Right atrium auricular region (tissue), 2 donors: ENCODE measurements at regions not wholly inside any gene's neighbourhood (a gene's known extent, or its start where the extent isn't known, plus 50 kb on each side); places are given as distances from the start of the nearest gene placed in this dataset.

ENCODE experiments used
- DNase-seq: peaks from one replicate; pipeline ENCODE4 v3.0.0-alpha.2; 2019; ENCODE audit warnings: low spot score
- H3K27ac ChIP-seq, 2 donors: fragments of 200-600 bp; sonication (generic); 1 replicate in 1 of 2; 2 replicates in 1 of 2; pipeline ENCODE4 v1.5.1; 2016 to 2019
- H3K27me3 ChIP-seq, 2 donors: fragments of 200-600 bp; sonication (generic); one replicate each; pipeline versions ENCODE4 v1.5.1 to v1.6.0; 2017 to 2019
- H3K36me3 ChIP-seq: fragments of 200-600 bp; sonication (generic); one replicate; pipeline ENCODE4 v1.5.1; 2016
- H3K4me1 ChIP-seq, 2 donors: fragments of 200-600 bp; sonication (generic); one replicate each; pipeline versions ENCODE4 v1.5.1 to v1.6.0; 2017 to 2019
- H3K4me3 ChIP-seq, 2 donors: fragments of 200-600 bp; sonication (generic); 1 replicate in 1 of 2; 2 replicates in 1 of 2; pipeline ENCODE4 v1.5.1; 2017 to 2019; ENCODE audit warnings: mild to moderate bottlenecking in 1 of 2, moderate library complexity in 1 of 2
- H3K9me3 ChIP-seq, 2 donors: fragments of 200-600 bp; sonication (generic); one replicate each; pipeline ENCODE4 v1.5.1; 2019
- TF ChIP-seq, protein P1 (sequence below), 2 donors: fragments of 200-600 bp; sonication (generic); IDR thresholded peaks; one replicate each; pipeline ENCODE4 v1.5.1; 2019; ENCODE audit warnings: antibody characterized with exemption in 2 of 2

DNA sequence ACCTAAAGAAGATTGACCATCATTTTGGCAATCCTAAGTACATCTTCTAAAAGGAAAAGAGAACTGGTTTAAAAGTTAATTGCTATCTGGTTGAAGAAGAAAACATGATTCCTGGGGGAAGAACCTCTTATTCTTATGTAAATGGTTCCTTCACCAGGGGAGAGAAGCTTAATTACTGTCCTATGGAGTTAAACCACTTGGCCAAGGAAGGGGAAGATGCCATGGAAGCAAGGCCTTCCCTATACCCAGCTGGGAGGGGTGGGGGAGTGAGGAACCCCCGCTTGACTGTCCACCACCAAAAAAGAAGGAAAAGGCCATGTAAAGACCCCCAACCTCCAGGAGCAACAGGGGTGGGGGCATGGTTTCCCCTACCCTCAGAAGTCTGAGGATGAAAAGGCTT, 962.1 kb downstream of the GRIK2 start:
- no peak for DNase-seq
- Histone ChIP-seq H3K4me3 (no peak overlapping the region), H3K9me3 (no peaks in the 10 kb centered on the region), H3K27me3 (no peaks in the 10 kb centered on the region), H3K36me3 (no peaks in the 10 kb centered on the region), H3K4me1 (no peaks in the 10 kb centered on the region), H3K27ac (no peak overlapping the region)
- TF ChIP-seq, protein P1, sequence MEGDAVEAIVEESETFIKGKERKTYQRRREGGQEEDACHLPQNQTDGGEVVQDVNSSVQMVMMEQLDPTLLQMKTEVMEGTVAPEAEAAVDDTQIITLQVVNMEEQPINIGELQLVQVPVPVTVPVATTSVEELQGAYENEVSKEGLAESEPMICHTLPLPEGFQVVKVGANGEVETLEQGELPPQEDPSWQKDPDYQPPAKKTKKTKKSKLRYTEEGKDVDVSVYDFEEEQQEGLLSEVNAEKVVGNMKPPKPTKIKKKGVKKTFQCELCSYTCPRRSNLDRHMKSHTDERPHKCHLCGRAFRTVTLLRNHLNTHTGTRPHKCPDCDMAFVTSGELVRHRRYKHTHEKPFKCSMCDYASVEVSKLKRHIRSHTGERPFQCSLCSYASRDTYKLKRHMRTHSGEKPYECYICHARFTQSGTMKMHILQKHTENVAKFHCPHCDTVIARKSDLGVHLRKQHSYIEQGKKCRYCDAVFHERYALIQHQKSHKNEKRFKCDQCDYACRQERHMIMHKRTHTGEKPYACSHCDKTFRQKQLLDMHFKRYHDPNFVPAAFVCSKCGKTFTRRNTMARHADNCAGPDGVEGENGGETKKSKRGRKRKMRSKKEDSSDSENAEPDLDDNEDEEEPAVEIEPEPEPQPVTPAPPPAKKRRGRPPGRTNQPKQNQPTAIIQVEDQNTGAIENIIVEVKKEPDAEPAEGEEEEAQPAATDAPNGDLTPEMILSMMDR (IDR thresholded peaks at IDR 0.05) = no peak

DNA sequence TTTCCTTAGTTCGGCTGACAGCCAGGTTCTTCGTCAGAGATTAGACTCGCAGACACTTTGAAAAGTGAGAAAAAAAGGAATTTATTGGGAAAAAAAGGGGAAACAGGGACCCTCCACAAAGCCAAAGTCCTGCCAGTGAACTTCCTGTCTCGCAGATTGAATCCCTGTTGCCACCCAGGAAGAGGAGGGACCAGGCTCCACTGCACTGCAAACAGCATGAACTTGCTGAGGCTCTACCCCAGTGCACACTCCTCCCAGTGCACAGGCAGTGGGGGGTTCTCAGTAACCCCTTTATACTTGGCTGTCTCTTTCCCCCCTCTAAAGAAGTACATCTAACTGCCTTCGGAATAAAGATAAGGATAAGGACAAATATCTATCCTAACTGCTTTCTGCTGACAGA, 959.0 kb downstream of the GRIK2 start:
- TF ChIP-seq, protein P1 (IDR thresholded peaks at IDR 0.05) = no peak
- Histone ChIP-seq H3K4me1 (no peaks in the 10 kb centered on the region), H3K36me3 (no peaks in the 10 kb centered on the region), H3K9me3 (no peaks in the 10 kb centered on the region), H3K4me3 (no peak overlapping the region), H3K27me3 (no peaks in the 10 kb centered on the region), H3K27ac (no peak overlapping the region)
- no peak for DNase-seq

DNA sequence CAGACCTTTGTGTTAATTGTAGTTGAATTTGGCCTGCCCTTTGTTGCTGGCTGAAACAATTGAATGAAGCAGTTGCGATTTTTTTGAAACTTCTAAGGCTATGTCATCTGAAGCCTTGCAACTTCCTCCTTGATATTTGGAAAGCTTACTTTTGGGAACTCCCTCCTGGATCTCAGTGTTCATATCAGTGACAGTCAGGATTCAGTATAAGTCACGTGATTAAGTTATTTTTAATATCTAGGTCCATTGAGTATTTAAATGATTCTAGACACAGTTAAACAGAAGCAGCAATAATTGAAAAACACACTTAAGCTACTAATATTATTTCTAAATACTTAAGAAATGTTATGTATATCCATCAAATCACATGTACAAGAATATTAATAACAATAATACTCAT, 951.3 kb downstream of the GRIK2 start:
- H3K4me3 ChIP-seq = no peak overlapping the region
- no peaks in the 10 kb centered on the region for H3K4me1 ChIP-seq
- no peak for DNase-seq
- H3K27me3 ChIP-seq = no peaks in the 10 kb centered on the region
- no peak overlapping the region for H3K27ac ChIP-seq
- no peaks in the 10 kb centered on the region for H3K36me3 ChIP-seq
- TF ChIP-seq, protein P1 (IDR thresholded peaks at IDR 0.05) = no peak
- no peaks in the 10 kb centered on the region for H3K9me3 ChIP-seq

DNA sequence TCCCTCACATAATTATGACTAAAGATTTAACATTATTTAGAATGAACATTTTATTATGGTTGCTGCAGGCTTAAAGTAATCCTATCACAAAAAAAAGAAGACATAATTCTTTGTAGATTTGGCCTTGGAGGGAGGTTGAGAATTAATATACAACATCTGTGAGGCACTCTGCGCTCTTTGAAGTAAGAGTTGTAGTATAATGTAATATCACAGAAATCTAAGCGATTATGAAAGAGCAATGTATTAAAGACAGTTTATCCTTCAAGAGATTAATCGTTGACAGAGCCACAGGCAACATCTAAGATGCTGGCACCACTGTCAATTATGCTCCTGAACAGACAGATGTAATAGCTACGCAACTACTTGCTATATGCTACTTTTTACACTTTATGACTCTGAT, 946.8 kb downstream of the GRIK2 start:
- H3K4me3 ChIP-seq = no peak overlapping the region
- H3K36me3 ChIP-seq = no peaks in the 10 kb centered on the region
- TF ChIP-seq, protein P1 (IDR thresholded peaks at IDR 0.05) = no peak
- H3K9me3 ChIP-seq = no peaks in the 10 kb centered on the region
- no peak for DNase-seq
- H3K27me3 ChIP-seq = no peaks in the 10 kb centered on the region
- no peak overlapping the region for H3K27ac ChIP-seq
- no peaks in the 10 kb centered on the region for H3K4me1 ChIP-seq

DNA sequence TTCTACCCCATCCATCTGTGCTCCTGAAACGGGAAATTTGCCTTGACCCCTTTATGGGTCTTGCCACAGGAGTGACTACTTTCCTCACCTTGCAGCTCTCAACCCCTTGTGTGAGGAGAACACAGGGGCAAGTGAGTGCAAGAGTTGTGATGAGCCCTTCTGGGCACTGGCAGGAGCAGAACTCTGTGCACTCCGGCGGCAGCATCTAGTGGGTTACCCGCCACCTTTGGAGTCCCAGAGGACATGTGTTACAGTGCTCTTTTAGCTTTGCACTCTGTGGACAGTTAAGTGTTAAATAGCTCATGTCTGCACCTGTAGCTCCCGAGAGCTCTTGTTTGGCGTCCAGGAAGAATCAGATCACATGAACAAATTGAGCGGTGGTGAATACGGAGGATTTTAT, 940.2 kb downstream of the GRIK2 start:
- Histone ChIP-seq H3K4me3 (no peak overlapping the region), H3K27ac (no peak overlapping the region), H3K36me3 (no peaks in the 10 kb centered on the region), H3K27me3 (no peaks in the 10 kb centered on the region), H3K9me3 (no peaks in the 10 kb centered on the region), H3K4me1 (no peaks in the 10 kb centered on the region)
- TF ChIP-seq, protein P1 (IDR thresholded peaks at IDR 0.05) = no peak
- no peak for DNase-seq

DNA sequence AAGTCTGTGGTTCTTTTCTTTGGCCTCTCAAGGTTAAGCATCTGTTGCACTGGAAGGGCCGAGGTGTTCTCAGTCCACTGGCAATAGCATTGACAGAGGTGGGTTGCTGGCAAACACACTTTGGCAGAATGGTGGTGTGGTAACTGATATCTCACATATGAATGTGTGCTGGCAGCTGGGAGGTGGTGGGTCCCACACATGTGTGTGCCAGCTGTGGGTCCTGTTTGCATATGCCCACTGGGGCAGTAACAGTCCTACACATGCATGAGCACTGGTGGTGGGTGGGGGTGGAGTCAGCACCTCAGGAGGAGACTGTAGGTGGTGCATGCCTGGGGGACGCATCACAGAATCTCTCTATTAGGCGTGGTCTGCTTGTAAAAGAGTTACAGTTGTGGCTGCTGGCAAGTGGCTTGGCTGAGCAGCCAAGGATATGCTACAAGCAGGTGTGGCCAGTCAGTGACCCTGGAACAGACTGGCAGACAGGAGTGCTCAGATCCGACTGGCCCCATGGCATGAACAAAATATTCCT, 934.3 kb downstream of the GRIK2 start:
- TF ChIP-seq, protein P1 (IDR thresholded peaks at IDR 0.05) = no peak
- no peaks in the 10 kb centered on the region for H3K27me3 ChIP-seq
- no peak overlapping the region for H3K27ac ChIP-seq
- H3K36me3 ChIP-seq = no peaks in the 10 kb centered on the region
- no peak for DNase-seq
- no peak overlapping the region for H3K4me3 ChIP-seq
- no peaks in the 10 kb centered on the region for H3K9me3 ChIP-seq
- H3K4me1 ChIP-seq = no peaks in the 10 kb centered on the region
